ENCODE measurements at regions not wholly inside any gene's neighbourhood (a gene's known extent, or its start where the extent isn't known, plus 50 kb on each side); places are given as distances from the start of the nearest gene placed in this dataset.

DNA sequence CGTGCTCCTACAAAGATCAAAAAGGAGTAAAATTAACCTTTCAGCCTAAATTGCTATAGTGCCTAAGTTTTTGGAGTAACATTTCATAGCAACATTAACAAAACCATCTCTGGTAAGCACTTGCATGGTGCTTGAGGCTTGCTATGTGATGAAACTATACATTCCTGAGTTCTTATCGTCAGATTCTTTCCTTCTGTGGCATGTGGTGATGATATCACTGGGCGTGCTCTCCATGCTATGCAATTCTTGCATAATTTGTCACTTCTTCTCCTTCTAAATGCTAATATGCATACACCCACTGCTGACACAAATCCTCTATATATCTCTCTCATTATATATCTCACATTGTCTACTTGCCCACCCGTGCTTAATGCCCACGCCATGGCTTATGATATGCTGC, 2019.9 kb downstream of the MAT2B start:
- no CpG with 5 or more reads among the region's 5 CpGs for WGBS (ENCODE audit: insufficient coverage, insufficient read length)
- H3K4me3 ChIP-seq (ENCODE audit: low read length) = no peak overlapping the region

DNA sequence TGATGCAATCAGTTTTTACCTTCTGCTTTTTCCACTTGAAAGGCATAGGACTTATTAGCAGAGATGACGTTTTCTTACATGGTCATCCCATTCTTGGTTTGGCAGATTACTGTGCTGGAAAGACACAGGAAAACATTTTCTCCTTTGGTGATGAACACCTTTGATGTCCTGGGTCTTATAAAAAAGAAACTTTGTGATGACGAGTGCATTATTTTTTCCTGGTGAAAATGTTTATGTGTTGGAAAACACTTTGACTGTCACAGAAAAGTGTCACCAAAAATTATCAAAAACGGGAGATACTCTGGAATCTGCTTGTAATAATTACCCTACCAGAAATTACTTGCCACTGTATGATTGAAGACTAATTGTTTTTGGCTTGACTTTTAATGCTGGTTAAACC, 2020.9 kb downstream of the MAT2B start:
- no peaks in the 10 kb centered on the region for H3K36me3 ChIP-seq (ENCODE audit: control insufficient read depth, insufficient read depth, low read length)
- no CpG with 5 or more reads among the region's 3 CpGs for WGBS (ENCODE audit: insufficient coverage, insufficient read length)
- no peaks in the 10 kb centered on the region for H3K4me1 ChIP-seq (ENCODE audit: control insufficient read depth, insufficient read depth, low read length)
- H3K4me3 ChIP-seq (ENCODE audit: low read length) = no peak overlapping the region
- H3K27me3 ChIP-seq (ENCODE audit: control insufficient read depth, insufficient read depth, low read length) = no peaks in the 10 kb centered on the region
- H3K9me3 ChIP-seq (ENCODE audit: control insufficient read depth, insufficient read depth, low read length) = no peaks in the 10 kb centered on the region
- H3K27ac ChIP-seq (ENCODE audit: low read length) = no peak overlapping the region
- no peak for DNase-seq (ENCODE audit: low read depth, low spot score)

More for the DNA sequence above, 2019.9 kb downstream of the MAT2B start:
- Histone ChIP-seq H3K9me3 (ENCODE audit: control insufficient read depth, insufficient read depth, low read length) (no peaks in the 10 kb centered on the region), H3K27ac (ENCODE audit: low read length) (no peak overlapping the region), H3K27me3 (ENCODE audit: control insufficient read depth, insufficient read depth, low read length) (no peaks in the 10 kb centered on the region), H3K4me1 (ENCODE audit: control insufficient read depth, insufficient read depth, low read length) (no peaks in the 10 kb centered on the region), H3K36me3 (ENCODE audit: control insufficient read depth, insufficient read depth, low read length) (no peaks in the 10 kb centered on the region)
- DNase-seq (ENCODE audit: low read depth, low spot score) = no peak

DNA sequence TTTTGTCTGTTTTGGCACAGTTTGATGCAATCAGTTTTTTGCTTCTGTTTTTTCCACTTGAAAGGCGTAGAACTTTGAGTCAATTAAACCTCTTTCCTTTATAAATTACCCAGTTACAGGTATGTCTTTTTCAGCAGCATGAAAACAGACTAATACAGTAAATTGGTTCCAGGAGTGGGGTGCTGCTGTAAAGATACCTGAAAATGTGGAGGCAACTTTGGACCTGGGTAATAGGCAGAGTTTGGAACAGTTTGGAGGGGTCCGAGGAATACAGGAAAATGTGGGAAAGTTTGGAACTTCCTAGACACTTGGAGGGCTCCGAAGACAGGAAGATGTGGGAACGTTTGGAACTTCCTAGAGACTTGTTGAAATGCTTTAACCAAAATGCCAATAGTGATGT, 2022.2 kb downstream of the MAT2B start:
- no peaks in the 10 kb centered on the region for H3K27me3 ChIP-seq (ENCODE audit: control insufficient read depth, insufficient read depth, low read length)
- no CpG with 5 or more reads among the region's 4 CpGs for WGBS (ENCODE audit: insufficient coverage, insufficient read length)
- no peak overlapping the region for H3K4me3 ChIP-seq (ENCODE audit: low read length)
- H3K9me3 ChIP-seq (ENCODE audit: control insufficient read depth, insufficient read depth, low read length) = no peaks in the 10 kb centered on the region
- H3K27ac ChIP-seq (ENCODE audit: low read length) = no peak overlapping the region
- no peak for DNase-seq (ENCODE audit: low read depth, low spot score)
- no peaks in the 10 kb centered on the region for H3K4me1 ChIP-seq (ENCODE audit: control insufficient read depth, insufficient read depth, low read length)
- no peaks in the 10 kb centered on the region for H3K36me3 ChIP-seq (ENCODE audit: control insufficient read depth, insufficient read depth, low read length)

DNA sequence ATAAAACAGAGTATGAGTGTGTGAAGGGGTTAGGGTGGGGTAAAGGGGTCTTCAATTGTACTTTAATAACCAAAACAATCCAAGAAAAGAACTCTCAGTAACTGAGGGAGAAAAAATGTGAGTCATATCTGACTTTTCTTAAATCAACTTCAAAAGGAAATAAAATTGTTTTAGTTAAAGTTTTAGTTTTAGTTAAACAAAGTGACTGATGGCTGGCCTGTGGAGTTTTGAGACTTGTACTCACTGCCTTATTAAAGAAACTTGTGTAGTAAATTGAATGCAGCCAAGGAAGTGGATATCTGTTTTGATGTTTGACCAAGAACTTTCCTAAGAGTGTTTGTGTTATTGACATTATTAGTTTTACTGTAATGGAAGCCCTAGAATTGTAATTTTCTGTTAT, 2032.6 kb downstream of the MAT2B start:
- Histone ChIP-seq H3K27ac (ENCODE audit: low read length) (no peak overlapping the region), H3K27me3 (ENCODE audit: control insufficient read depth, insufficient read depth, low read length) (no peaks in the 10 kb centered on the region), H3K4me3 (ENCODE audit: low read length) (no peak overlapping the region), H3K9me3 (ENCODE audit: control insufficient read depth, insufficient read depth, low read length) (no peaks in the 10 kb centered on the region), H3K36me3 (ENCODE audit: control insufficient read depth, insufficient read depth, low read length) (no peaks in the 10 kb centered on the region), H3K4me1 (ENCODE audit: control insufficient read depth, insufficient read depth, low read length) (no peaks in the 10 kb centered on the region)
- DNase-seq (ENCODE audit: low read depth, low spot score) = no peak

DNA sequence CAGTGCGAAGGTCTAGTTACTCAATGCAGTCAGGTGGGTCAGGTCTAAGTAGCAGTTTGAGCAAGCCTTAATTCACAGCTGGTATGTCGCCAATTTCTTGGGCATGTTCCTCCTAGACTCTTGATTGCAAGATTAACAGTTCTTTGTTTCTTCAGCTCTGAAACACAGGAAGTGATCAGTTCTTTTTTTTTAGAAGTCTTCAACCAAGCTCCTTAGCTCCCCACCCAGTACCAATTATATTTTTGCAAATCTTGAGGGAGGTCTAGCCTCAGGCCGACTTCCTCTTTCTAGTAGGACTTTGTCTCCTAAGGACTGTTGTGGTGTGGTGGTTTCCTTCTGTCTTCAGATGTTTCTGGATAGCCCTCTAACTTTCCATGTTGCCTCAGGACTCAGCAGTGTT, 2054.2 kb downstream of the MAT2B start:
- H3K27me3 ChIP-seq (ENCODE audit: control insufficient read depth, insufficient read depth, low read length) = no peaks in the 10 kb centered on the region
- H3K27ac ChIP-seq (ENCODE audit: low read length) = no peak overlapping the region
- H3K4me3 ChIP-seq (ENCODE audit: low read length) = no peak overlapping the region
- no peak for DNase-seq (ENCODE audit: low read depth, low spot score)
- H3K9me3 ChIP-seq (ENCODE audit: control insufficient read depth, insufficient read depth, low read length) = no peaks in the 10 kb centered on the region
- no CpG with 5 or more reads among the region's 3 CpGs for whole genome bisulfite sequencing (ENCODE audit: insufficient coverage, insufficient read length)
- no peaks in the 10 kb centered on the region for H3K4me1 ChIP-seq (ENCODE audit: control insufficient read depth, insufficient read depth, low read length)
- H3K36me3 ChIP-seq (ENCODE audit: control insufficient read depth, insufficient read depth, low read length) = no peaks in the 10 kb centered on the region

DNA sequence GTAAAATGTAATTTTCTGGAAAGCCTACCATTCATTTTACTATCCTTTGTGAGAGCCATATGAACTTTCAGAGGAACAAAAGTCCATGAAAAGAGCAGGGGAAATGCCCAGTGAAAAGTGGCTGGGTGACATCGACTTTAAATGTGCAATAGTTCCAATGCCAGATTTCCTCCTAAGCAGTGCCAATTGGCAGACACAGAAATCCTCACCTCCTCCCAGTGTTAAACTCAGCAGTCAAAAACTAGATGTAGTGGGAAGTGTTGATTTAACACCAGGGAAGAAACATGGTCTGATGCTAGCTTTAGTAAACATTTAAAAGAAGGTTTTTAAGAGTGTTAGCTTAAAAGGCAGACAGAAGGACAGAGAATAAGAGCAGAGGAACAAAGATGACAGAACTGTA, 2055.2 kb downstream of the MAT2B start:
- no CpG with 5 or more reads among the region's 1 CpG for WGBS (ENCODE audit: insufficient coverage, insufficient read length)
- Histone ChIP-seq H3K36me3 (ENCODE audit: control insufficient read depth, insufficient read depth, low read length) (no peaks in the 10 kb centered on the region), H3K27me3 (ENCODE audit: control insufficient read depth, insufficient read depth, low read length) (no peaks in the 10 kb centered on the region), H3K27ac (ENCODE audit: low read length) (no peak overlapping the region), H3K4me1 (ENCODE audit: control insufficient read depth, insufficient read depth, low read length) (no peaks in the 10 kb centered on the region), H3K9me3 (ENCODE audit: control insufficient read depth, insufficient read depth, low read length) (no peaks in the 10 kb centered on the region), H3K4me3 (ENCODE audit: low read length) (no peak overlapping the region)
- no peak for DNase-seq (ENCODE audit: low read depth, low spot score)

DNA sequence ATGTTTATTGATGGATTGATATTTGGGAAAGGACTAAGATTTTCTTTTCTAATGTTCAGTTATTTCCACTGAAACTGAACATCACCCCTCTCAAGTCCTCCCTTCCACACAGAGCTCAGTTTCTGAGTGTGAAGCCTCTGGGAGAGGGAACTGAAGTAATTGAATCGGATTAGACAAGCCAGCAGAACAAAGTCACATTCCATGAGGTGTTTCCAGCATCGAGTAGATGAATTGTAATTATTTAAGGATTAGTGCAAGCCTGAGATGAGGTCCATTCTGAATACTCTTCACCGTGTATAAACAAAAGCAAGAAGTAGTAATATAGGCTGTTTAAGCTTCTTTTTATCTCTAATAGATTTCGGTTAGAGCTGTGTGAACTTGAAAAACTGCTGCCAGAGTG, 2060.5 kb downstream of the MAT2B start:
- no peaks in the 10 kb centered on the region for H3K9me3 ChIP-seq (ENCODE audit: control insufficient read depth, insufficient read depth, low read length)
- no peak overlapping the region for H3K27ac ChIP-seq (ENCODE audit: low read length)

DNA sequence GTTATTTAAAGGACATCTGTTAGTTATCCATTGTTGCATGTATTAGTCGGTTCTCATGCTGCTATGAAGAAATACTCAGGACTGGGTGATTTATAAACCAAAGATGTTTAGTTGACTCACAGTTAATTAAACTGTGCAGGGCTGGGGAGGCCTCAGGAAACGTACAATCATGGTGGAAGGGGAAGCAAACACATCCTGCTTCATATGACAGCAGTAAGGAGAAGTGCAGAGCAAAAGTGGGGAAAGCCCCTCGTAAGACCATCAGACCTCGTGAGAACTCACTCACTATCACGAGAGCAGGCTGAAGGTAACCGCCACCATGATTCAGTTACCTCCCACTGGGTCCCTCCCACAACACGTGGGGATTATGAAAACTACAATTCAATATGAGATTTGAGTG, 2064.1 kb downstream of the MAT2B start:
- no CpG with 5 or more reads among the region's 7 CpGs for WGBS (ENCODE audit: insufficient coverage, insufficient read length)
- Histone ChIP-seq H3K4me3 (ENCODE audit: low read length) (no peak overlapping the region), H3K36me3 (ENCODE audit: control insufficient read depth, insufficient read depth, low read length) (no peaks in the 10 kb centered on the region), H3K27me3 (ENCODE audit: control insufficient read depth, insufficient read depth, low read length) (no peaks in the 10 kb centered on the region), H3K9me3 (ENCODE audit: control insufficient read depth, insufficient read depth, low read length) (no peaks in the 10 kb centered on the region), H3K4me1 (ENCODE audit: control insufficient read depth, insufficient read depth, low read length) (no peaks in the 10 kb centered on the region), H3K27ac (ENCODE audit: low read length) (no peak overlapping the region)
- no peak for DNase-seq (ENCODE audit: low read depth, low spot score)

More for the DNA sequence above, 2060.5 kb downstream of the MAT2B start:
- no peak overlapping the region for H3K4me3 ChIP-seq (ENCODE audit: low read length)
- WGBS (ENCODE audit: insufficient coverage, insufficient read length) = no CpG with 5 or more reads among the region's 4 CpGs
- H3K36me3 ChIP-seq (ENCODE audit: control insufficient read depth, insufficient read depth, low read length) = no peaks in the 10 kb centered on the region
- no peaks in the 10 kb centered on the region for H3K27me3 ChIP-seq (ENCODE audit: control insufficient read depth, insufficient read depth, low read length)
- no peaks in the 10 kb centered on the region for H3K4me1 ChIP-seq (ENCODE audit: control insufficient read depth, insufficient read depth, low read length)
- no peak for DNase-seq (ENCODE audit: low read depth, low spot score)

DNA sequence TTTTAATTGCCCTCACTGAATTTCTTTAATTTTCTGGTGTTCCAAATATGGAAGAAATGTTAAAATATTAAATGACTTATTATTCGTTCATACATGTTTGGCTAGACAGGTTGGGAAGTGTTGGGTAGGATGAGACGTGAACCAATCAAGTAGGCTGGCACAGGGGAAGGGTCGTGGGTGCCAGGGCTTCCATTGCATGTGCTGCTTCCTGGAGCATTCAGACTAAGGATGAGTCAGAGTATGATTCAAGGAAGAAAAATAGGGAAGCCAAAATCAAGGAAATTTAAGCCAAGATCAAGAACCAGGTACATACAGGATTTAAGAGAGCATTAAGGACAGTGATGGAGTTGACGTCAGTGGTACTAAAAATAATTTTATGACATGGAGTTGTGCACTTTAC, 2068.0 kb downstream of the MAT2B start:
- Histone ChIP-seq H3K9me3 (ENCODE audit: control insufficient read depth, insufficient read depth, low read length) (no peaks in the 10 kb centered on the region), H3K36me3 (ENCODE audit: control insufficient read depth, insufficient read depth, low read length) (no peaks in the 10 kb centered on the region), H3K4me3 (ENCODE audit: low read length) (no peak overlapping the region), H3K27me3 (ENCODE audit: control insufficient read depth, insufficient read depth, low read length) (no peaks in the 10 kb centered on the region), H3K4me1 (ENCODE audit: control insufficient read depth, insufficient read depth, low read length) (no peaks in the 10 kb centered on the region), H3K27ac (ENCODE audit: low read length) (no peak overlapping the region)
- no peak for DNase-seq (ENCODE audit: low read depth, low spot score)
- WGBS (ENCODE audit: insufficient coverage, insufficient read length) = 100% methylated on average over 1 of the region's 4 CpGs

DNA sequence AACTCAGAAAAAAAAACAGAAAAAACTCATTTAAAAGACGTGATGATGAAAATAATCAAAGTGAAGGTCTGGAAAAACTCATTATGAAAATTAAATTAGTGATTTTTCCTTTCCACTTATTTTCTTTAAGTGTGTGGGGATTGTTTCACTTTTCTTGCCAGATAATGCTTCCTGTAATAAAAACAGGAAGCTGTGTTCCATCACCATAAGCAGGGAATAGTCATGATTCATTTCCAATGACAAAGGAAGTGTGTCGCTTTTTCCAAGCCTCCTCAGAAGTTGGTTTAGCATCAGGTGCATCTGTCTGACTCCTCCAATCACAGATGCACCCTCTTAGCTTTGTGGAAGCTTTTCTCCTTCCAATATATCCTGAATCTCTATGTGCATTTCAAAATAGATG, 2068.7 kb downstream of the MAT2B start:
- Histone ChIP-seq H3K27ac (ENCODE audit: low read length) (no peak overlapping the region), H3K4me3 (ENCODE audit: low read length) (no peak overlapping the region), H3K4me1 (ENCODE audit: control insufficient read depth, insufficient read depth, low read length) (no peaks in the 10 kb centered on the region), H3K9me3 (ENCODE audit: control insufficient read depth, insufficient read depth, low read length) (no peaks in the 10 kb centered on the region), H3K36me3 (ENCODE audit: control insufficient read depth, insufficient read depth, low read length) (no peaks in the 10 kb centered on the region), H3K27me3 (ENCODE audit: control insufficient read depth, insufficient read depth, low read length) (no peaks in the 10 kb centered on the region)
- WGBS (ENCODE audit: insufficient coverage, insufficient read length) = no CpG with 5 or more reads among the region's 2 CpGs
- DNase-seq (ENCODE audit: low read depth, low spot score) = no peak

DNA sequence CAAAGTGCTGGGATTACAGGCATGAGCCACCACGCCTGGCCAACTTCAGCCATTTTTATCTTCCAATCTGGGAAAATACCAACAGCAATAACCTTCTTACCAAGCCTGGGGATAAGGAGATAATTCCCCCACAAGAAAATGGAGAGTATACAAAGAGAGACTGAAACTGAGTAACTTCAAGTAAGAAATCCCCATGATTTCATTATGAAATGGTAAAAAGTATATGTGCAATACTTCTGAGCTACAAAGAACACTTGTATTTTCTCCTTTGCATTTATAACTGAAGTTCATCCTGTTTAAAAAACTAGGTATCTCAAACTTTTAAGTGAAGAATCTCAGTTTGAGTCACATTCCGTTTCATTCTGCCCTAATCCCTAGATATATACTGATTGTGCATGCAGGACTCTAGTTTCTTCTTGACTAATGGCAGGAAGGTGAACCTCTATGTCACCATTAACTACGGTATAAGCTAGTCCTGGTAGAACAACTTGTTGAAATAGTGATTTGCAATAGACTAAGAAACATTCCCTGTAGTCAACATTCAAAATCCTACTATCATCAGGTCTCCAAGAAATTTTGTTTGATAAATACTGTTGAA, 2071.4 kb downstream of the MAT2B start:
- H3K4me1 ChIP-seq (ENCODE audit: control insufficient read depth, insufficient read depth, low read length) = no peaks in the 10 kb centered on the region
- no peak for DNase-seq (ENCODE audit: low read depth, low spot score)
- no peak overlapping the region for H3K27ac ChIP-seq (ENCODE audit: low read length)
- no peaks in the 10 kb centered on the region for H3K27me3 ChIP-seq (ENCODE audit: control insufficient read depth, insufficient read depth, low read length)
- WGBS (ENCODE audit: insufficient coverage, insufficient read length) = no CpG with 5 or more reads among the region's 3 CpGs
- no peaks in the 10 kb centered on the region for H3K36me3 ChIP-seq (ENCODE audit: control insufficient read depth, insufficient read depth, low read length)
- H3K9me3 ChIP-seq (ENCODE audit: control insufficient read depth, insufficient read depth, low read length) = no peaks in the 10 kb centered on the region
- no peak overlapping the region for H3K4me3 ChIP-seq (ENCODE audit: low read length)
